GM19397 (cell line): ENCODE measurements at regions not wholly inside any gene's neighbourhood (a gene's known extent, or its start where the extent isn't known, plus 50 kb on each side); places are given as distances from the start of the nearest gene placed in this dataset.

Experiments used
- ATAC-seq: cut with Tn5 transposase; IDR thresholded peaks from one replicate; pipeline ENCODE4 v1.9.1; 2021; ENCODE audit warnings: mild to moderate bottlenecking, moderate library complexity; ENCODE audit not compliant: unreplicated experiment

DNA sequence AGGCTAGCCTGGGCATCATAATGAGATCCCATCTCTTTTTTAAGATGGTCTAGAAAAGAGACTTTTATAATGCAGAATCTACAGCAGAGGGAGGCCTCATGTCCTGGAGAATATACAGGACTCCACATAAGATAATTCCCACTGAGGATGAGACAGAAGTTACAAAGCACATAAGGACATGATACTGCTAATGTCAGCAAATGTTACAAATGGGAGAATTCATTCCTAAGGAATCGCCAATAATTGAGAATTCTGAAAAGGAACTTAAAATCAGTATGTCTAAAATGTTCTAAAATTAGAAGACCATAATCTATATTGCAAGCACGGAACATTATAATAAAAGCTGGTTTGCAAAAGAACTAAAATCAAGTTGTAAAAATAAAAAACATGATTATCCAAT is 131.6 kb upstream of the PKDCC start:
- no peak for ATAC-seq

DNA sequence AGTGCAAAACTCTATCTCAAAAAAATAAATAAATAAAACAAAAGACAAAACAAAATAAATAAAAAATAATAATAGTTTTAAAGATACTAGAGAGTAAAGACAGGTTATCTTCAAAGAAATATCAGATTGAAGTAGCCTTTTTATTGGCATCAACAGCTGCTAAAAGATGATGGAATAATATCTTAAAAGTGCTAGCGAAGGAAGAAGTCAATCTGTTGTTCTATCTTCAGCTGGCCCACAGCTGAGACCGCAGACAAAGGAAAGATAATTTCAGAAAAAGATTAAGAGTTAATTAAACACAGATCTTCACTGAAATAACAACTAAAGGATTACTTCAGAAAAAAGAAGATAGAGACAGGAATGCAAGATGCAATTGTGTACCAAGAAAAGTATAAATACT is 130.2 kb upstream of the PKDCC start:
- no peak for ATAC-seq

DNA sequence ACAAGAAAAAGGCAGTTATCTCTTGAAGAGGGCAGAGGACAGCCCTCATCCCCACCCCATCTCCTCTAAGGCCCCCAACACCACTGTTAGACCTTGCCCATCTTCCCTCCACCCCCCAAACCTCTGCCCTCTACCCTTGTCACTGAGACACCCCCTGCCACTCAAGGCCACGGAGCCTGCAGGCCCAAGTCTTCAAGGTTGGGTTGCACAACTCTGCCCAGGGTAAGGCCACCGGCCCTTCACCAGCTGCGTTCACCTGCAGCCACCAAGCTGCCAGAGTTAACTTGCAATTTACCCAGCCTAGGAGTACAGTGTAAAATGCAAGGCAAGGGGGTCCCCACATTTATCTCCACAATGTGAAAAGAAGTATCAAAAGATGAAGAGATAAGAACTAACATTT is 128.7 kb upstream of the PKDCC start:
- ATAC-seq = no peak

DNA sequence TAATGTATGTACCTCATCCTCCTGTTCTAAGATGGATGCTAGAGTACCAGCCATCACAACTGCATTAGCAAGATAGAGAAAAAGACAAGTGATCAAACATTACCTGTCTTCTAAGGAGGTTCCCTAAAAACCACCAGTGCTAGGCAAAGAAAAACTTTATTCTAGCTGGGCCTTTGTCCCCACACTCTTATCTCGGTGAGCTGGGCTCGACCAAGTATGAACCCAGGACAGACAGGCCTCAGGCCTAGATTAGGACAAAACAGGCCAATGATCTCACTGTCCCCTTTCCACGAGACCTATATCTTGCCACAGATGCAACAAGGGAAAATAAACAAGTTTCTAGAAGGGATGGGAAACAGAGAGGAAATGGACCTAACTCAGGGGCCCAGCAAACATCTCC is 127.6 kb upstream of the PKDCC start:
- no peak for ATAC-seq

DNA sequence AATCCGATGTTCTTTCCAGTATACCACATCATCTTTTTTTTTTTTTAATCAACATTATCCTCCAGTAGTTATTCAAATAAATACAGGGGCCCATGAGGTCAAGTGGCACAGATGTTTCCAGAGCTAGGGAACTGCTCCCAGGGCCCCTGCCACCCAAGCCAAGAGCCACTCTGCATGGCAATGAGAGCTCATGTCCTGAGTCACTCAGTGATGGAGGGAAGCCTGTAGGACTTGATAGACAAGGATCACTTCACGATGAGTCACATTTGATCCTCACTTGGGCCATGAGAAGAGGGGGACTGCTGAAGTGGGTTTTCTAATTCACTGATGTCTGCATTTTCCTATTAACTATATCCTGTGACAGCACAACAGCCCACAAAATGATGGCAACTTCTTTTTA is 127.0 kb upstream of the PKDCC start:
- no peak for ATAC-seq

DNA sequence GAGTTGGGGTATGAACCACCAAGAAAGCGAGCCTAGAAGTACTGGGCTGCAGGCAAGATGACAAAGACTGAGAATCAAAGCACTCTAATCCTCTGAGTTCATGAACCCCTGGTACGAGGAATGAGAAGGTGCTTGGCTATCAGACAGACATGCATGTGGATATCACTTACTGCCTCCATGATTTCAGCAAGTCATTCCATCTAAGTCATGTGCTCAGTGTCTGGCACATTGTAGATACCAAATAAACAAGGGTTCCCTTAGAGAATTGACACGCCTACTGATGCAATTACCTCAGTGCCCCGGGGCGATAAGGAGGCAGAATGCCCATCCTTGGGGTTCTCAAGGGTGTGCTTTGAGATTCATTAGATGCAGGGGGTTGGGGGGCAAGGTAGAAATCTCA is 125.6 kb upstream of the PKDCC start:
- ATAC-seq = no peak

DNA sequence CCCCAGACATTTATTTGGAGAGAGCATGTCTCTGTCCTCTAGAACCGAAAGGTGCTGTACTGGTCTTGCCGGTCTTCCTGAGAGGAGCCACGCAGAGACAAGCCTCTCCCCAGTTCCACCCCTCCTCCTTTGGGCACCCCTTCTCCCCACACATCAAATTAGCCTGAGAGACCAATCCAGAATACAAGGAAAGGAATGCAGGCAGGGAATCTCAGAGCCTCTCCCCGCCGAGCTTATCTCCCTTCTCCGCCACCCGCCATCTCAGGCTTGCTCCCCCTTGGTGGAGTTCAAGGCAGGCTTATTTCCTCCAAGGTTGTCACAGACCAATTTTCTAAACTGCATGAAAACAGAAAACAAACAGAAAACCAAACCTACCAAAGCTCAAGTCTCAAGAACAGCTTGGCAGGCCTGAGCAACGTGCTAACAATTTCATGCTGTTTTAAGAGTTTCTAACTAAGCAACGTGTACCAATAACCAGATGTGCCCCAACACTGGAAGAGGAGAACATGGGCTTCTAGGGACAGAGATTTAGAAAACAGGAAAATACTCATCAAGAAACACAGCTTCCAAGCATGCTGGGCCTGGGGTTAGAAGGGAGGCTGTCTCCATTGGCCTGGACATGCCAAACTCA is 124.5 kb upstream of the PKDCC start:
- no peak for ATAC-seq

DNA sequence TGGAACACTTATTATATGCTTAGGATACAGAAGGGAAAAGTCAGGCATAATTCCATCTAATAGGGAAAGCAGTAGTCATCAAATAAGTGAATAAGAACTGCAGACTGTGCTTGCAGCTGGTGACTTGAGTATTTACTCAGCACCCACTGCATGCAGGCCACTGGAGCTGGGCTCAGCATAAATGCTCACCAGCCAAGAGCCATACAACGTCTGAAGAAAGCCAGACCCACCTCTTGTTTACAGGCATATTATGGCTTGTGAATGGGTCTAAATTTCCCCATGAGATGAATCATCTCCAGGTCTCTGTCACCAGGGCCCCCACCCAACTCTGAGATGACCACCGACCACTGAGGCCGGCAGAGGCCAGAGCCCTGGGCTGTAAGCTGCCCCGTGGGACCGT is 123.8 kb upstream of the PKDCC start:
- no peak for ATAC-seq

DNA sequence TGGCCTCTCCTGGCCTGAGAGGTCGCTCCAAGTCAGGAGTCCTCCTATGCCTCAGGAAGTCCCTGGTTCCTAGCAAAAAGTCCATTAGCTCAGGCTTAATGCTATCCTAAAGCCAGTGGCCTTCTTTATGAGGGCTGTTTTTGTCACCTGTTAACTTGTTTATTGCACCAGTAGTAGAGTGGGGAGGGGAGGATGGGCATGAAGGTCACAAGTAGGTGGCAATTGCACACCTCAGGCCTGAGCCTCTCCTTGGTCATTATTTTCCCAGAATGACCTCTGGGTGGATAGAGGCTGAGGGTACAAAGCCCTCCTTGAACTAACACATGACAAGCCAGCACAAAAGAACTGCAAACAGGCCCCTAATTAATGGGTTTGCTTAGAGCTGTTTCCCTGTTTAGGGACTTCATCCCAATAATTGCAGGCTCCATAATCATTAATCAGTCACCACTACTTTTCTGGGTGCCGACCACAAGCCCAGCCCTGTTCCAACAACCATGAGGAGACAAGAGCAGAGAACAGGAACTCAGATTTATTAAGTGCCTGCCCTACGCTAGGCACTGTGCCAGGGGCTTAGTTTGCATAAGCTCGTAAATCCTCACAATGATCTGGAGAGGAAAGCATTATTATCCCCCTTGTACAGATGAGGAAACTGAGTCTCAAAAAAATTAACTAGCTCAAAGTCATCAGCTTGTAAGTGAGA is 123.0 kb upstream of the PKDCC start:
- ATAC-seq = no peak

DNA sequence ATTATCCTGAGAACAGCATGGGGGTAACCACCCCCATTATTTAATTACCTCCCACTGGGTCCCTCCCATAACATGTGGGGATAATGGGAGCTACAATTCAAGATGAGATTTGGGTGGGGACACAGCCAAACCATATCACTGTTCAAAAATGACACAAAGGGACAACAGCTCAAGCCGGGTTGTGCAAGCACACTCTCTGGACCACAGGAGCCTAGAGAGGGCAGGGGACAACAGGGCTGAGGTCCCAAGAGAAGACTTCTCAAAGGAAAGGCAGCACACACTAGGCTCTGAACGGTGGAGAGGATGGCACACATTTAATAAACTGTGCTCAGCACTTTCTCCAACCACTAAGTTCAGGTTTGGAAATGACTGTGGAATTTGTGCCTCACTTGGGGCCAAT is 122.1 kb upstream of the PKDCC start:
- no peak for ATAC-seq

DNA sequence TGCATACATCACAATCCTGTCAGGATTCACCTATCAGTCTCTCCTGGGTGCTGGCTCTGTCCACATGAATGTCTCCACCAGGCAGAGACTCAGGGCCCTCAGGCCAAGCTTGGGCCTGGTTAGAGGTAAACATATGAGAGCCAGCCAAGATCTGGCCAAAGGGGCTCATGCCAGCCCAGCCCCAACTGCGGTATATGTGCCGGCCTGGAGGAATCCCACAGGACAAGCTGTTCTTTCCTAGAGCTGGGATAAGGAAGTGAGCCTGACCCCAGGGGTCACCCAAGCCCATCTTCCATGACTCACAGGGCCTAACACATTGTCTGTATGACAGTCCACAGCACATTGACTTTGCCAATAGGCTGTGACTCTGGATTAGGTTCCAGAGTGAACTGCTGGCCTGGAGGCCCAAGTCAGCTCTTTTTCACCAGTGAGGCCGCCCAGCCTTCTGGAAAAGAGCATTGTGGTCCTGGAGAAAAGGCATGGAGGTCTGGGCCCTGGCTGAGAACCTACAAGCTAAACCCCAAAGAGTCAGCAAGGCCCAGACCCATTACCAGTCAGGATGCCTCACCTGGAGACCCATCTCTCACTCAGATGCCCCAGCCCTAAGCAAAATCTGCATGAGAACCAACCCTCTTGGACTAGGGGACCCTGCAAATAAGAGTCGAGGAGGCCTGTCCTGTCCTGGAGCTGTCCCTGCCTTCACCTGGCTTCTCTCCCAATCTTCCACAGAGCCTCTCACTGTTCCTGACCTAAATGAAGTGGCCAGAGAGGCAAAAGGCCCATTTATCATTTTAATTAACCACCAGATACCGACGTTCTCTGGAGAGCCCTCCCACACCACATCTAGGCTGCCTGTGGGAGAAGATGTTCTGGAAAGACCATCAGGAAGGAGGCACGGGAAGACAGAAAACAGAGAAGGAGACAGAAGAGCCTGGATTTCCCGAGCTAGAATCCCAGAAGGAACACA is 120.9 kb upstream of the PKDCC start:
- no peak for ATAC-seq

DNA sequence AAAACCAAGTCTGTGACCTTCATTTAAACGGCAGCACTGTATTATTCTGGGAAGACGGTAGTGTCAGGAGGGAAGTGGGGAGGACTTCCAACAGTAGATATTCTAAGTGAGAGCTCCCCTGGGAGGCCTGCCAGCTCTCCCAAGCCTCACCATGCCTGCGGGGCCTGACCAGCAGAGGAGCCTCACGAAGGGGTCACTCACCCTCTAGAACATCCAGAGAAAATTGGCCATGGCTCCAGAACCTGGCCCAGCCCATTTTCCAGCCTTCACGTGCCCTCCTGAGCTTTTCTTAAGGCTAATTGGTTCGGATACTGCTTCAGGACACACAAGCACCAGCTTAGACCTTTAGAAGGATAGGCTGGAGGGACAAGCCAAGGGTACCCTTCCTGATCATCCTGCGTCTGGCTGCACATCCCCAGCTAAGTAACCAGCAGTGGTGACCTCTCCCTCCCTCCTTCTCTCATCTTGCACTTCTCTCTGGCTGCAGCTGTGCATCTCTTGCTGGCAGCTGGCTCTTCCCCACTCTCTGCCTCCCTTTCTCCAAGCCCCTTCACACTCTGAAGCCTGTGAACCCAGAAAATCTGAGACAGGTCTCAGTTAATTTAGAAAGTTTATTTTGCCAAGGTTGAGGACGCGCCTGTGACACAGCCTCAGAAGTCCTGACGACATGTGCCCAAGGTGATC is 120.1 kb upstream of the PKDCC start:
- ATAC-seq = no peak

DNA sequence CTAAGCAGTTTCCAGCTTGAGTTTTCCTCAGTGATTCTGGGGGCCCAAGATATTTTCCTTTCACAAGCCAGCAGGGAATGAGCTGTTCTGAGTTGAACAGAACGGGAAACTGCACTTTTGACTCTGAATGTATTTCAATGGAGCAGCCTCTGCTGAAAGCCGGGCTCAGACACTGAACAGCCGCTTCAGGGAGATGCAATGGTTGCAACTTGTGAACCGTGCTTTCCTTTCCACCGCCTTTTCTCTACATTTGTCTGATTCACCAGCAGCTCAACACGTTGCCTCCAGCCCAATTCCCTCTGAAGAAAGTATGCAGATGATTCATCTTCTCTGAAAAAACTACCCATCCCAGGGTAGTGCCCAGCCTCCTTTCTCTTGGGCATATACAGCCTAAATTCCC is 119.3 kb upstream of the PKDCC start:
- ATAC-seq = no peak

DNA sequence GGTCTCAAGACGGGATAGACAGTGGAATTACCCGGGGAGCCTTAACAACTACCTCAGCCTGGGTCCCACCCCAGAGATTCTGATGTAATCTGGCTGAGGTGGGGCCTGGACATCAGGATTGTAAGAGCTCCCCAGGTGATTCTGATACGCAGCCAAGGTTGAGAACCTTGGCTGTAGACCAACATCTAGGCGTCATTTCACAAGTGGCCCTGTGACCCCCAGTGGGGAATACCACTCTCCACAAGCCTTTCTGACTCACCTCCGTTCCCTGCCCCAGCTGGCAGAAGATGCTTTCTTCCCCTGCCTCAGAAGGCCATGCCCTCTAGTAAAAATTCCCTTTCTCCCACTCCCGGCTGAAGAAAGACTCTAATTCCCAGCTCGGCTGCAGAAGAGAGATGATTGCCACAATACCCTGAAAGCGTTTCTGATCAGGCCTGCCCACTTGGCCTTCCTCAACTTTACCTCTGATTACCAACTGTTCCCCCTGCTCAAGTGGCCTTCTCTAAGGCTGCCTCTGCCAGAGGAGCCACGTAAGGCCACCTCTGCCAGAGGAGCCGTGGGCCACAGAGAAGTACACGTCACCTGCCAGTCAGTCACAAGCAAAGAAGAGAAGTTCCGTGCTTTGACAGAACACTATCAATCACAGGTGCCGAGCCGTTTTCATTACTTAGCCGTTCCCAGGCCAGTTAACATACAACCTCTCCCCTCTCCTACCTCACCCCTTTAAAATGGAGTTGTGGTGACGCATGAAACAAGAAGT is 116.8 kb upstream of the PKDCC start:
- peak; percentile 50 for ATAC-seq

DNA sequence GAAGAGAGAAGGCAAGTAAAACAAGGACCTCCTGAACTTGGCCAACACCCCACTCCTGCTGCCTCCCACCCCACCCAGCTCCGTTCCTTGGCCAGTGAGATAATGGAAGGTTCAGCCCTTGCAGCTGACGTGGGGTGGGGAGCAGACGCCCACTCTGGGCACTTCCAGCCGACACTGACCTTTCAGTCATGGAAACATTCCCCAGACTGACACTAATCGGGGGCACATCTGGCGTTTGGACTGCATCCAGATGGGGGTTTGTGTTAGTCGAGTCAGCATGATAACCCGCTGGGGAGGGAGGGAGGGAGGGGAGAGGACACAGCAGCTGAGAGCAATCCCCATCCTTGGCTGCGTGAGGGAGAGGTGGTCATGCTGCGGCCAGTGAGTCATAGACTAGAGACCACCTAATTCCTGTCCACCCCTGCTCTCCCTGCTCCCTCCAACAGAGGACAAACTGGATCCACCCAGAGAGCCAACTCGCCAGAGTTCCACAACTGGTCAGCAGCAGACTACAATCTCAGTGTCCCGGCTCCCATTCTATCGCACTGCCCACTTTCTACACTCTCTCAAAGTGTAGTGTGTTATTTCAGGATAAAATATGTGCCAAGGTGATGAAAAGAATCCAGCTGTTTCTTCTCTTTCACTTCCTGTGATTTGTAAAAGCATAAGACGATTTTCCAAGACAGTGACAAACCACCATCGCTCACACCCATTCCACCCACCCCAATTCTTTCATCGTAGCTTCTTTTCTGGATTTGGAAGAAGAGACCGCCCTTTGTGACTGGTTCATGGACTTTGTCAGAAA is 115.4 kb upstream of the PKDCC start:
- no peak for ATAC-seq

DNA sequence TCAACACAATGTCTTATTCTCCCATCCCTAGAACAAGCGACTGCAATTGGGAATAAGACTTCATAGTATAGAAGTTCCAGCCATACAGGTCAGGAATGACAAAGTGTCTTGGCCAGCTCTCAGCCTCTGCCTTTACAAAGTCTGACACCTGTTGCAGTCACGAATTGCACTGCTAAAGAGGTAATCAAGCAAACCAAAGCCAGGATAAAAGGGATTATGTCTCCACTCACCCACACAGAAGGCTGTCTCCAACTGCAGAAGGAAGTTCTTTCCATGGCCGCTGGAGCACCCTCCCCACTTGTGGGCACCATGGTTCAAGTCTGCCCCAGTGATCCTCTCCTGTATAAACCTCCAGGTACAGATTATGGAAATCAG is 114.8 kb upstream of the PKDCC start:
- no peak for ATAC-seq

DNA sequence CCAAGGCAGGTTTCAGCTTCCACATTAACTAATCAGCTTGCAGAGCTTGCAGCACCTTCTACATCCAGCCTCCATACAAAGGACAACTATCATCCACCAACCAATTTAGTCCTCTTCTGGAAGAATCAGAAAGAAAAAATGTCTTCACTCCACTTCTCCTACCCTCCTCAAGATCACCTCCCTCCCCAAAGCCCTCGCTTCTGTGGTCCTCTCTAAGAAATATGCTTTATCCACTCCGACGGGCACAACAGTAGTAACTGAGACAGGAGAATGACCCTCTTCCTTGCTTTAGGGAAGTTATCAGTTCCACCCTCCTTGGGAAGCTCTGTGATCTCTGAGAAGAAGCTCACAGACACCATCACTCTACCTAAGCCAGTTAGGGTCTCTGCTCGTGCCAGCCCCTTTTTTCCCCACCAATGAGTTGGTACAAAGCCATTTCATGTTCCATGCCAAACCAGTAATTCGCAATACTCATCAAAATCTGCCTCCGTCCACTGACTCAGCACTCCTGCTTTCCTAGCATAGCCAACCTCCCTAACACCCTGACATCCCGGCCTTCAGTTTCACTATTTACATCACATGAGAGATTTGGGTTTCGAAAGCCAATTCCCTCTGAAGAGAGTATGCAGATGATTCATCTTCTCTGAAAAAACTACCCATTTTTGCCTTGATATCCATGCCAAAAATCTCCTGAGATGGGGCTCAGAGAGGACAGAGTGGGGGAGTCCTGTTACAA is 114.1 kb upstream of the PKDCC start:
- no peak for ATAC-seq

DNA sequence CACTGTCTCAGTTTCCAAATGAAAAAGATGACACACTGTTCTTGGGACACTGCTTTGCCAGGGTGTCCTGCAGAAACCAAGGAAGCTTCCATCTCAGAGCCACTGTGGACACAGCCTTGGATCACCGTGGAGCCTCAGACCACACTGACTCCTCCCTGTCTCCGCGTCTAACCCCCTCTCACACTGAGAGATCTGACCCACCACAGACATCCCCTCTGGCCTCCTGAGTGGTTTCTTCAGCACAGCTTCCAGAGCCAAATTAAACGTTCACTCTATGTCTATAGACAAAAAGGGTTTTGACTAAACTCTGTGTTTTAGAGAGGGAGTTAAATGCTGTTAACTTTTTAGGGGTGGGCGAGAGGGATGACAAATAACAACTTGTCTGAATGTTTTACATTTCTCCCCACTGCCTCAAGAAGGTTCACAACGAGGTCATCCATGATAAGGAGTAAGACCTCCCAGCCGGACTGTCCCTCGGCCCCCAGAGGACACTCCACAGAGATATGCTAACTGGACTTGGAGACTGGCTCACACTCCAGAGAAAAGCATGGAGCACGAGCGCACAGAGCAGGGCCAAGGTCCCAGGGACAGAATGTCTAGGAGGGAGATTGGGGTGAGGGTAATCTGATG is 113.4 kb upstream of the PKDCC start:
- no peak for ATAC-seq

DNA sequence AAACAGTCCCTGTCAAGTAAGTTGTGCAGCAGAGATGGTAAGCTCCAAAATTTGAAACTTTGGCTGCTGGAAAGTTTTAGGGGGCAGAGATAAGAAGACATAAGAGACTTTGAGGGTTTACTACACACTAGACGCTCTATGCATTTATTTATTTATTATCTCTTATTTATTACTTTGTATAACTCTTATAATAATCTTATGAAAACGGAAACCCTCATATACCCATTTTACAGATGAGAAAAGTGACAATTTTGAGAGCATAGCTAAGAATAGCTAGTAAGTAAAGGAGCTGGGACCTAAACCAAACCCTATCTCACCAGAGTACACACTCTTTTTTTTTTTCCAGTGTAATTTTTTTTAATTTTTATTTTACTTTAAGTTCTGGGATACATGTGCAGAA is 112.8 kb upstream of the PKDCC start:
- ATAC-seq = no peak
